Pons (tissue), 1 donor: ENCODE measurements at regions not wholly inside any gene's neighbourhood (a gene's known extent, or its start where the extent isn't known, plus 50 kb on each side); places are given as distances from the start of the nearest gene placed in this dataset.
A peak's percentile ranks its signal among the peaks of the same experiment; 100 is the strongest.

Experiments
- DNase-seq: peaks from one replicate; pipeline ENCODE4 v3.0.0-alpha.2; 2016; ENCODE audit warnings: low spot score

DNA sequence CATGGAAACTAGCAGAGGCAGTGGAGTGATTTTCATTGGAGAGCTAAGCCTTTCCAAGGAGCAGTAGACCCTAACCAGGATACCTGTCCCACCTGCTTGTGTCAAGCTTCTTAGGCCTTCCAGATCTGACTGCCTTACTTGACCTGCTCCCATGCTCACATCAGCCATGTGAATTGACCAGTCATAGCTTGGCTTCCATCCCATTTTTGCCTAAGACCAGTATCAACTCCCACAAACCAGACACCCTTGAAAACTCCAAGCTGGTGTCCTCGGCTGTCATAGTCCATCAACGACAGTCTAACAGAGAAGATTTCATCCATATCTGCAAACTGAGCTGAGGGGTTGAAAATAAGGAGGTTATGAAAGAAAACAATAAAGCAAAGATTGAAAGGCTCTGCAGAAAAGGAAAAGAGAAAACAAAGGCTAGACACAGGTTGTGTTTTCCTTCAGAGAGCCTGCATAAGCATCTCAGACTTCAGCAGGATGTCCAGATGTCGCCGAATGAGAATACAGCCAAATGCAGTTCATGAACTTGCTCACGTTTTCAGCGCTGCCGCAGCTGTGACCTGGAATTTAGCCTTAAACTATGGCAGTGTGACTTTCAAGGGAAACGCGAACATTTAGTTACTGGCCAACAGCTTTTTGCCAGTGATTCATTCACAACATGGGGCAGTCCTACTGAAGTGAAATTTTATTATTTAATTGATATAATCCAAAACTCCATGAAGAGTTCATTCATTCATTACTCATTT, 868.1 kb upstream of the ID2 start:
- DNase-seq = no peak

DNA sequence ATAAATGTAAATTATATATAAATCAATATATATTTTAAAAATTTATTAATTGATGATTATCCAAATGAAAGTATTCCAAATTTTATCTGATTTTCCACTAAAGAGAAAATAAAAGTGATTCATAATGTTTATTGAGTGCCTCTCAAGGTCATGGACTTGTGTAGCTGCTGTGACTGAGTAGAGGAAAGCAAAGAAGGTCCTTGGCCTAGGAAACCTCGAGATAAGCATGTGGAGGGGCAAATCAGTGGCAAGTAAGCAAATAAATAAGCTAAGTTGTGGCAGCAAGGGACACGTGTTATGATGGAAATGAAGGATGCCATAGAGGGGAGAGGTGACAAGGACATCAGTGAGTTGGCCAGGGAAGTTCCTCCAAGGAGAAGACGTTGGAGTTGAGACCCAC, 866.1 kb upstream of the ID2 start:
- no peak for DNase-seq

DNA sequence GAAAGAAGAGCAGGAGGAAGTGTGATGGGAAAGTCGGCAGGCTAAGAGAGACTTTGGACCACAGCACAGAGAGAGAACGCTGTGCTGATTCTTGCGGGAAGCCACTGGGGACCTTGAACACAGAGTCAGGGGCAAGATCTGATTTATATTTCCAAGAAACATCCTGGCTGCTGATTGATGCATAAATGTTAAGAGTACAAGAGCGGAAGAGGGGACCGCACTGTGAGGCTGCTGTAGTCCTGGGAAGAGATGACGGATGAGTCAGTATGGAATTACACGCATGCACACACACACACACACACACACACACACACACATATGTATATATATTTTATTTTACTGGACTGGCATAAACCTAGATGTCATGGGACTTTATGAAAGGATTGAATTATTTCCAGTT, 865.6 kb upstream of the ID2 start:
- DNase-seq = no peak

DNA sequence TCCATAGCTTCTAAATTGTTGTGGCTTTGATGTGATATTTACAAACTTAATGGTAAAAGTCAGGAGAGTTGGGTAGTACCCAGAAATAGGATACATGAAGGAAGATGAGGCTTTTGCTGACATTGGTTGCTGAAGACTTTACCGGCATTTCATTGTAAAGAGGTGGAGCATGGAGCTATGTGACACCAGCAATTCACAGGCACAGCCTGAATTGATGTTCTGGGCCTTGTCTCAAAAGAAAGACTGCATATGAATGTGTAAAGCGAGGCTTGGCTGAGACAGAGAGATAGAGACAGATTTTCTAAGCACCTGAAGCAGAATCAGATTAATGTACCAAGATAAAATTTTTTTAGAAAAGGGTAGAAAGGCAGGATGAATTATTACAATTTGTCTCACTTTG, 864.9 kb upstream of the ID2 start:
- DNase-seq = no peak

DNA sequence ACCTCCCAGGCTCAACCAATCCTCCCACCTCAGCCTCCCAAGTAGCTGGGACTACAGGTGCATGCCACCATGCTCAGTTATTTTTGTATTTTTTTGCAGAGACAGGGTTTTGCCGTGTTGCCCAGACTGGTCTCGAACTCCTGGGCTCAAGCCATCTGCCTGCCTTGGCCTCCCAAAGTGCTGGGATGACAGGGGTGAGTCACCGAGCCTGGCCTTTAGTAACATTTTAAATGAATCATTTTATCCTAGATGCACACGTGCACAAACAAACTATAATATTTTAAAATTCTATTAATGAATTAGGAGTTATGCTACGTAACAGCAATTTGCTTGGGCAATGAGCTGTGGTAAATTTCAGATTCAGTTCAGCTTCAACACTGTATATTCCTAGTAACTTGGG, 862.5 kb upstream of the ID2 start:
- DNase-seq = no peak

DNA sequence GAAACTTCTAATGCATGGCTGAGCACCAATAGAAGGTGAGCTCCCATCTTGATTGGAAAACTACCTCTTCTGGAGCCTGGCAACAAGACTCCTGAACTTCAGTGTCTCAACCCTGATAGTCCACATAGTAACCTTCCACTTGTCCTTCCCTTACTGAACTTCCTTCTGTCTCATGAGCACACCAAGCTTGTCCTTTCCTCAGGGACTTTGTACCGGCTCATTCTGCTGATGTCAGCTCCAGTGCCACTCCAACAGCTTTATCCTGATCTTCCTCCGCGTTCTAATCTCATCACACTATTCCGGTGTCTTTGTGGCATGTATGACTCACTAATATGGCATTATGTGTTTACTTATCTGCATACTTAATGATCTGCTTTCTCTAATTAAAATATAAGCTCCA, 862.0 kb upstream of the ID2 start:
- DNase-seq = no peak

DNA sequence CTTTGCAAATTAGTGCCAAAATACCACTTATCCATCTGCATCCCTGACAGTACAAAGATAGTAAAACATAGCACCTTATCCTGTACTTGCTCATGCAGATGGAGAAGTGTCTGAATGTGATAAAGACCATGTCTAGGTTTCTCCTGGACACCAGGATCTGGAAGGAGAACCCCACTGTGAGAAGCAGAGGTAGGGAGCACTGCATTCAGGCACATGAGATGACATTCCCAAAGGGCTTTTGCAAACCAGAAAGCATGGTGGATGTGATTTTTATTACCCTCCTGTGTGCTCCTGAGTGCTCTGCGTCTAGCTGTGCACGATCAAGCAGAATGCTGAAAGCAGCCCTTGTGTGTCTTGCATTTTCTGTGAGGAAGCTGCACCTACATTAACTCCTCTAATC, 857.6 kb upstream of the ID2 start:
- no peak for DNase-seq

DNA sequence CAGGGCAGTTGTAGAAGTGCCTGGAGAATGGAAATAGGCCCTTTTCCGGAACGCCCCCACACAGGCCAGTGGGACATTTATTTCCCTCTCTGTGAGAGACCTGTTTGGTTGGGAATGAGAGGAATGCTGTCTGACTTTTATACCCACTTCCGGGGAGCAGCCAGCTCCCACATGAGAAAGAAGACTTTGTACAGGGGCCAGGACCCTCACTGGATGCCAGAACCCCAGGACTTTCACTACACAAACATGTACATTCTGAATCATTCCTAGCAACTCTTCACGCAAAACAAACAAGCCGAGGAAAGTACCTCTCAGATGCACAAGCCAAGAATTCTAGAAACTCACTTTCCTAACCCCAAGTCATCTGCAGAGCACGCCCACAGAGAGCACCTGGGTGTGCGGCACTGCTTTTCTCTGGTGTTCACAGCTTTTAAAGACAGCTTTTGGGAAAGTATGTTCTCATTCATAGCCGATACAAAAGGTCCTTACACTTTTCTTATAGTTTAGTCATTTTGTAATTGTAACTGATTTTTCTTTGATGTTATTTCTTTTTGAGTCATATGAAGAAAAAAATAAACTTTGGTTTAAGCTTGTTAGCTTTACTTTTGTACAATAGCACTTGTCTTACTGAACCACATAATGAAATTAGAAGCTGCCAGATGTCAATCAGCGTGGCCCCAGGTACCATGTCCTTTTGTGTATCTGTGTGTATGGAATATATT, 856.1 kb upstream of the ID2 start:
- DNase-seq = no peak

DNA sequence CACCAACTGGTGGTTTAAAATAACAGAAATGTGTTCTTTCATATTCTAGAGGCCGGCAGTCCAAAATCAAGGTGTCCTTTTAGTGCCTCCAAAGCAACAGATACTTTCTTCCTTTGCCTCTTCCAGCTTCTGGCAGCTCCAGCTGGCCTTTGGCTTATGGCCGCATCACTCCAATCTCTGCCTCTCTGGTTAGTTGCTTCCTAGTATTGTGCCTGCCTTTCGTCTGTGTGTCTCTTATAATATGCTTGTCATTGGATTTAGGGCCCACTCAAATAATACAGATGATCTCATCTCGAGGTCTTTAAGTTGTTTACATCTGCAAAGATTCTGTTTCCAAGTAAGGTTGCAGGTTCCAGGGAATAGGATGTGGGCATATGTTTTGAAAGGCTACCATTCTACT, 855.2 kb upstream of the ID2 start:
- no peak for DNase-seq

DNA sequence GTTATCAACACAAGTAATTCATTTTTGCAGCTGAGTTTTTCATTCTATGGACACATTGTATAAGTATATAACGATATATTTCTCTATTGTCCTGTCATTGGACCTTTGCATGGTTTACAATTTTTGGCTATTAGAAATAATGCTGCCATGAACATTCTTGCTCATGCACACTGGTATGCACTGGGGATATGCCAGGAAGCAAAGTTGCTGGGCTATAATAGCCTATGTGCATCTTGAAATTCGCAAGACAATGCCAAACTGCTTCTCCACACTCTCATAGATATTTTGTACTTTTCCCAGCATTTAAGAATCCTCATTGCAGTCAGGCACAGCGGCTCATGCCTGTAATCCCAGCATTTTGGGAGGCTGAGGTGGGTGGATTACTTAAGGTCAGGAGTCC, 852.6 kb upstream of the ID2 start:
- DNase-seq = no peak

DNA sequence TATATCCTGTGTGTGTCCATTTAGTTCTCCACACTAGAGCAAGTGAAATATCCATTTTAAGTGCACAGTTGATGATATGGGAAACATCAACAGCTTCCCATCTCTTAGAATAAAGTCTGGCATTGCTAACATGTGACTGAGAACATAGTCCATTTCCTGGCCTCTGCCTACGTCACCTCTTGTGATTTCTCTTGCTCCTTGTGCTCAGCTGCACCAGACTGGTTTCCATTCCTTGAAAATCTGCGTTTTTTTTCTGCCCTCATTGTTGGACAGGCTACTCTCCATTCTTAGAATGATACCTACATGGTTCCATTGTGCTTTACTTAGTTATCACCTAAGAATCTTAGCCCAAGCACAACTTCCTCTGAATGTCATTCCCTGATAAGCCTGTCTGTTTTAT, 851.2 kb upstream of the ID2 start:
- no peak for DNase-seq

DNA sequence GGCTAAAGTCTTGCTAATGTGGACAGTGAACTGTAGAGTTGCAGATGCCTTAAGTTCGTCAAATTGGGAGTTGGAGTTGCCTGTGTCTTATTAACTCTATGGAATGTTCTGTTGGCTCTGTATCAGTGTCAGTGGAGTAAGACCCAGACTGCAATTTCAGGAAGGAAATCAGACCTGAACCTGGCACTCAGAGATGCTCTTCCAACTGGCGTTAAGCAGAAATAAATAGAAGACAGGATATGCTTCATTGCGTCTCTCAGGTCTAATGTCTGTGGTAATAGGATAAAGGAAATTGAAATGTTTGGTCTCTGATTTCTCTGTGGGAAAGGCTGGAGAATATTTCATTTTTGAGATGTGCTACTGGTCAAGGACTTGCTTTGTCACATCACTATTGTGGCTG, 846.7 kb upstream of the ID2 start:
- DNase-seq = no peak

DNA sequence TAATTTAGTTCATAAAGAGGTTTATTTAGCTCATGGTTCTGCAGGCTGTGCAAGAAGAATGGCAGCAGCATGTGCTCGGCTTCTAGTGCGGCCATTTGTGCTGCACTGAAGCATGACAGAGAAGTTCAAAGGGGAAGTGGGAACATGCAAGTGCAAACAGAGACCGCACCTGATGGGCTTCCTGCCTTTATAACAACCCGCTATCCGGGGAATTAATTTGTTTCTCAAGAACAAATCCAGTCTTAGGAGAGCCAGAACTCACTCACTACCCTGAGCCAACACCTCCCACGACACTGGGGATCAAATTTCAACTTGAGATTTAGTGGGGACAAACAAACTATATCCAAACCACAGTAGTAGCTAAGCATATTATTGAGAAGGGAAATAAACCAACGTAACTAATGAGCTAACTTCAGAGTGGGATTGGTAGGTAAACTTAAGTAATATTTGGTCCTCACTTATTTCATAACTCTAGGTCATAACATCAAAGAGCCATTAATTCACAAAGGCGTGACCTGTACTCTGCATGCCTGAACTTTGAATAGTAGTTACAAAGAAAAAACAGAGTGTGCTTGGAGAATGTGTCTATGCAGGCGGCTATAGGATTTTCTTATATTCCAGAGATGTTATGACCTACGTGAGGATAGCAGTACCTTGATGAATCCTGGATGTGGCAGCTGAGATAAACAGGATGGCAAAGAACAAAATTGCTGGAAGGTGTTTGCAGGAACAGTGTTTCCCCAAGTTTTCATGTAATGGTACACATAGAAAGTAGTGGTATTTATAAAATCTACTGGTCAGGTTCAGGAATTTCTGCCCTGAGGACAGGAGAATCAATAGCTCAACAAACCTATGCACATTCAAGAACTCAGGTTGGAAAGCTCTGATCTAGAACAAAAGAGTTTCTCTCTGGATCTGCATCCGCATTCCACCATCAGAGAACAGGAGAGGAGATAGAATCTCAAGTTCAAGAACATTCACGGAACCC, 845.9 kb upstream of the ID2 start:
- peak; percentile 3 for DNase-seq

DNA sequence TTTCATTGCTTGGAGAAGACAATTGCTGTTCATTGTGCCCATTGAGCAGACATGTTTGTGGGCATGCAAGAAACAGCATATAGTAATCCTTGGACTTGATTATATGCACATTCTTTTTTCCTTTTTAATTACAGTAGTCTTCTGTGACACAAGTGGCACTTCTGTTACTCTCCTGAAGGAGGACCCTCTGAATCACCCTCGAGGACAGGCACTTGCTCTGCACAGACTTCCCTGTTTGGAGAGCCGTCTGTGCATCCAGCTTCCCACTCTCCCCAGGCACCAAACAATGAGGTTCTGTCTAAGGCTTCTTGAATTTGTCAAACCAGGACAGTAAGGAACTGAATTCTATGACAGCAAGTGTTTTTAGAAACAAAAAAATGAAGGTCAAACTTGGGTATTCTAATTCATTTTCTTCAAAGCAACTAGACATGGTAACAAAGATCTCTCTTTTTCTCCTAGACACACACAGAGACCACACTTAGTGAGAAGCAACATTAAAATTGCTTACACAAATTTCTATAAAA, 844.6 kb upstream of the ID2 start:
- no peak for DNase-seq

DNA sequence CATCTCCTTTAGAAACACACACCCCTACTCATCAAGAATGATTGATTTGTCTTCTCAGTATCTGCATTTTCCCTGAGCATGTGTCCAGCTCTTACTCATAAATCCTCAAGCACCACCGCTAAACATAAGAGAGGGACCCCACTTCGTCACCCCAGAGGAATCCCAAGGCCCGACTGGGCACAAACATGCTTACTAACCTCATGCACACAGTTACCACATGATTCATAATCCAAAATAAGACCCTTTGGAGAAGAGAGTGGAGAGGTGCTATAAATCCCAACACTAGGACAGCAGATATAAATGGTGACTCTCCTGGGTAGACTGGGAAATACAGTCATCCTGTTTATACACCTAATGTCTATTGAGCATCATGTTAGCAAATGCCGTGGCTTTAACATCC, 843.2 kb upstream of the ID2 start:
- DNase-seq = no peak

DNA sequence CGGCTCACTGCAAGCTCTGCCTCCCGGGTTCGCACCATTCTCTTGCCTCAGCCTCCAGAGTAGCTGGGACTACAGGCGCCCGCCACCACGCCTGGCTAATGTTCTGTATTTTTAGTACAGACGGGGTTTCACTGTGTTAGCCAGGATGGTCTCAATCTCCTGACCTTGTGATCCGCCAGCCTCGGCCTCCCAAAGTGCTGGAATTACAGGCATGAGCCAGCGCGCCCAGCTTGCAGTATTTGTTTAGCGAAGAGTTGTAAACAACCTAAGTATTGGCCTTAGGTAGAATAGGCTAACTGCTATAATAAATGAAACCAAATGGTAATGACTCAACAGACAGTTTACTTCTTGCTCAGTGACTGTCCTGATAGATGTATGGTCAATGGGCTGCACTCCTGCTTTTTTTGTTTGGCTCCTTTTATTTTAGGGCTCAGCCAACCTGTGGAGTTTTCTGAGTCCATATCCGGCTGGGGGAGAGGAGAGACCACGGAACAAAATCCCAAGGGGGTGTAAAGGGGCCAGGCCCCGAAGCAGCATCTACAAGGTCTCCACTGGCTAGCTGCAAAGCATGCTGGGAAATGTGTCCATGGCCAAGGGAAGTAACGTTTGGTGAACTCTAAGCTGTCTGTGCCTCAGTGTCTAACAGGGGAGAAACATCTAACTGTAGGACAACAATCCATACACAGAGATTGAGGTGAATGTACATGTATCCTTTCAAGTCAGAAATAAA, 841.0 kb upstream of the ID2 start:
- DNase-seq = no peak

DNA sequence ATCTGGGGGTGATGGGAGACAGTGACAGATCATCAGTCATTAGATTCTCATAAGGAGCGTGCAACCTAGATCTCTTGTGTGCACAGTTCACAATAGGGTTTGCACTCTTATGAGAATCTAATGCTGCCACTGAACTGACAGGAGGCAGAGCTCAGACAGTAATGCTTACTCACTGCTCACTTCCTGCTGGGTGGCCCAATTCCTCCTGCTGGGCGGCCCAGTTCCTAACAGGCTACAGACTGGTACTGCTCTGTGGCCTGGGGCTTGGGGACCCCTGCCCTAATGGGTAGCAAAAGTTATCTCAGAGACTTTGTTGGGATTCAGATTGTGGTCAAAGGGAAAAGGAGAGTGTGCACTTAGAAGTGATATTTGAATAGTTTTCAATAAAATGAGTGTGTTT, 840.1 kb upstream of the ID2 start:
- no peak for DNase-seq

DNA sequence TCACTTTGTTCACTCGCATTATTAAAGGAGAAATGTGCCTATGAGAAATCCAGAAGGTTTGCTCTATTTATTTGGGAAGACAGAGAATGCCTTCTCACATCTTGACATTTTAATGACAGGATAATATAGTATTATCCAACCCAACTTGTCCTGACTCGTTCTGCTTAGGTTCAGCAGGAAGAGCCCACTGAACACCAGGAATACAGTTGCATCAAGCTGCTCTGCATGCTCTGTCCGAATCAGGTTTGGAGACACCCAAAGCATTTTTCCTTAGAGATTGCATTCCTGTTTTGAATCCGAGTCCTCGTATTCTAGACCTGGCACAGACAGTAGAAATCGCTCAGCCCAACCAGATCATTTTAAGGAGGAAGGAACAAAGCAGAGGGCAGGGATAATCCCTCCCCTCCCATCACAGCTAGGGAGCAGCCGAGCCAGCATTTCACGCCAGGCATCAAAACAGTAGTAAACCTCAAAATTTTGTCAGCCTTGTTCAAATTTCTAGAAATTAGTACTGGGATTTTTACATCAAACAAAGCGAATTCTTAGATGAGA, 837.4 kb upstream of the ID2 start:
- no peak for DNase-seq

DNA sequence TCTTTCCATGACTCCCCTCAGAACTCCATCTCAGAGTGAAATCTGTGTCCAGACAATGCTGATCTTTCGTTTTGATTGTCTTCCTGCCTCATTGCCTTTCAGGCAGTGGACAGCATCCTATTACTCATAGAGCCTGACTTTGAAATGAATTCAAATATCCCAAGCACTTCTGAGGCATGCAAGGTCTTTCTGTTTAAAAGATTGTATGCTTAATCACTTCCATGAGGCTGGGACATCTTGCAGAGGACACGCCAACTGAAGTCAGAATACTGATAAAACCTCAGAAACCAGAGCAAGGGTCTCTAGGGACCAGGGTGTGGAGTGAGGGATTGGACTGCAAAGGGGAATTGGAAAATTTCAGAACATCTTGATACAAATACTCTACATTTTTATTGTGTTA, 836.5 kb upstream of the ID2 start:
- DNase-seq = no peak

DNA sequence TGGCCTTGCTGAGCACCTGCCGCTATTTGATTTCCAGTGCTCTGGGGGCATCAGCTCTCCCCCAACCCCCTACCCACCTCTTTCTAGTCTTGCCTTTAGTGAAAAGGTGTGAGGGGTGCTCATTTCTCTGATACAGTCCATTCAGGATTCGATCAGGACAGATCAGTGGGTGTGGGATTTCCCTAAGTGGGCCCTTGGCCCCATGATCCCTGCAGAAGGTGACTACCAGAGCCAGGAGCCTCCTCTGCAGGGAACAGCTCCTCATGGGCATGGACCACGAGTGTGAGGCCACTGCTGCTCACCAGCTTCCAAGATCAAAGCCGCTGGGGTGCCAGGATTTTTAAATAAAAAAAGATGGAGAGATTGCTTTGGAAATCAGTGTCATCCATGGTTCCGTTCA, 835.2 kb upstream of the ID2 start:
- no peak for DNase-seq

DNA sequence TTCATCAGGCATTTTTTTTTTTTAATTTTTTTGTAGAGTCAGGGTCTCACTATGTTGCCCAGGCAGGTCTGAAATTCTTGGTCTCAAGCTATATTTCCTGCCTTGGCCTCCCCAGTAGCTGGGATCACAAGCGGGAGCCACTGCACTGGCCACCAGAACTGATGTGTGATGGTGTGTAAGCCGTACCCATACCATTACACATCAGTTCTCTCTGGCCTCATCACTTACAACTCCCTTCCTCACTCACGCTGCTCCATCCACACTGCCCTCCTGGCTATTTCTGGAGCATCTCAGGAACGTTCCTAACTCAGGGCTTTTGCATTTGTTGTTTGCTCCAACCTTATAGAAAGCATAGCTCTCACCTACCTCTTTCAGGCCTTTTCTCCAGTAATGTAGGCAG, 834.5 kb upstream of the ID2 start:
- no peak for DNase-seq

DNA sequence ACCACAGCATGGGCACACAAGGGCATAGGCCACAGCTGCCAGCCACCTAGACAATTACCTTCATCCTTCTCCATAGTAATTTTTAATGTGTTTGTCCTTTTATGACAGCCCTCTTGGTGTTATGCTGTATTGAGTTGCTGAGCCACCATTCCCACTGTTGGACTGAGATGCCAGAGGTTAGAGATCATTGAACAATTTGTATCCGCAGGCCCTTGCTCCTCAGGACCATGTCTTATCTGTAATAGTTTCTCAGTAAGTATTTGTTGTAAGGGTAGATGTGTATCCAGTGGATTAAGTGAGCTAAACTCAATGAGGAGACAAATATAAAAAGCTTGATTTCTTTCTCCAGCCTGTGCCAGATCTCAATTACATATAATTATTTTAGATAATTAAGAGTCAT, 832.8 kb upstream of the ID2 start:
- no peak for DNase-seq
